H9 (cell line): ENCODE measurements at regions not wholly inside any gene's neighbourhood (a gene's known extent, or its start where the extent isn't known, plus 50 kb on each side); places are given as distances from the start of the nearest gene placed in this dataset.

Experiments used
- DNase-seq: peaks from one replicate; pipeline ENCODE4 v3.0.0-alpha.2; 2017
- H2AFZ ChIP-seq: one replicate; pipeline ENCODE4 v1.6.1; 2013; ENCODE audit warnings: mild to moderate bottlenecking, low read length, control low read depth, moderate library complexity
- H2AK5ac ChIP-seq: 2 replicates; pipeline ENCODE4 v1.6.1; 2013; ENCODE audit warnings: low read length, control low read depth, mixed read lengths; ENCODE audit not compliant: insufficient read length
- H2BK120ac ChIP-seq: one replicate; pipeline ENCODE4 v1.6.1; 2013; ENCODE audit warnings: low read depth, mild to moderate bottlenecking, low read length, control low read depth, inconsistent platforms; ENCODE audit not compliant: poor library complexity, severe bottlenecking
- H2BK12ac ChIP-seq: 2 replicates; pipeline ENCODE4 v1.6.1; 2013; ENCODE audit warnings: low read length, control low read depth, mixed read lengths, low read depth; ENCODE audit not compliant: insufficient read length
- H2BK15ac ChIP-seq: 2 replicates; pipeline ENCODE4 v1.6.1; 2013; ENCODE audit warnings: low read depth, low read length, control low read depth
- H2BK20ac ChIP-seq: one replicate; pipeline ENCODE4 v1.6.1; 2013; ENCODE audit warnings: low read depth, mild to moderate bottlenecking, low read length, control low read depth, inconsistent platforms; ENCODE audit not compliant: poor library complexity, severe bottlenecking
- H2BK5ac ChIP-seq: 2 replicates; pipeline ENCODE4 v1.6.1; 2013; ENCODE audit warnings: low read length, control low read depth, mixed read lengths; ENCODE audit not compliant: insufficient read length
- H3K14ac ChIP-seq: 2 replicates; pipeline ENCODE4 v1.6.1; 2013; ENCODE audit warnings: low read length, control low read depth; ENCODE audit not compliant: insufficient read depth
- H3K18ac ChIP-seq: 2 replicates; pipeline ENCODE4 v1.6.1; 2013; ENCODE audit warnings: low read depth, mild to moderate bottlenecking, mixed read lengths, low read length, control low read depth; ENCODE audit not compliant: insufficient read length
- H3K23ac ChIP-seq: 2 replicates; pipeline ENCODE4 v1.6.1; 2013; ENCODE audit warnings: low read length, control low read depth, mixed read lengths, low read depth; ENCODE audit not compliant: insufficient read length
- H3K23me2 ChIP-seq: 2 replicates; pipeline ENCODE4 v1.6.1; 2013; ENCODE audit warnings: low read depth, mild to moderate bottlenecking, mixed read lengths, low read length, control low read depth; ENCODE audit not compliant: insufficient read length, poor library complexity, severe bottlenecking
- H3K27ac ChIP-seq: 2 replicates; pipeline ENCODE4 v1.5.1; 2013; ENCODE audit warnings: low read length, control low read depth, mixed read lengths, low read depth; ENCODE audit not compliant: insufficient read length
- H3K27me3 ChIP-seq: 2 replicates; pipeline ENCODE4 v1.6.1; 2013; ENCODE audit warnings: low read length, control low read depth, inconsistent platforms; ENCODE audit not compliant: insufficient read depth
- H3K4ac ChIP-seq: 2 replicates; pipeline ENCODE4 v1.6.1; 2013; ENCODE audit warnings: low read depth, mild to moderate bottlenecking, control low read depth, inconsistent platforms, low read length, moderate library complexity
- H3K4me1 ChIP-seq: 2 replicates; pipeline ENCODE4 v1.6.1; 2013; ENCODE audit warnings: low read length, control low read depth, inconsistent platforms; ENCODE audit not compliant: insufficient read depth
- H3K4me2 ChIP-seq: 2 replicates; pipeline ENCODE4 v1.6.1; 2013; ENCODE audit warnings: low read length, control low read depth, mixed read lengths; ENCODE audit not compliant: insufficient read length, insufficient read depth
- H3K56ac ChIP-seq: 2 replicates; pipeline ENCODE4 v1.6.1; 2013; ENCODE audit warnings: low read depth, mild to moderate bottlenecking, mixed read lengths, low read length, control low read depth; ENCODE audit not compliant: insufficient read length
- H3K79me1 ChIP-seq: 2 replicates; pipeline ENCODE4 v1.6.1; 2013; ENCODE audit warnings: low read depth, mild to moderate bottlenecking, moderate library complexity, low read length, control low read depth, inconsistent platforms; ENCODE audit not compliant: insufficient read depth, poor library complexity, severe bottlenecking
- H3K79me2 ChIP-seq: 2 replicates; pipeline ENCODE4 v1.6.1; 2013; ENCODE audit warnings: low read length, control low read depth, inconsistent platforms; ENCODE audit not compliant: insufficient read depth
- H3K9ac ChIP-seq: 2 replicates; pipeline ENCODE4 v1.6.1; 2013; ENCODE audit warnings: low read length, control low read depth, mixed read lengths; ENCODE audit not compliant: insufficient read length; ENCODE audit errors: extremely low read depth
- H3K9me3 ChIP-seq: one replicate; pipeline ENCODE4 v1.6.1; 2013; ENCODE audit warnings: low read depth, low read length, inconsistent platforms; ENCODE audit not compliant: control insufficient read depth
- H3T11ph ChIP-seq: one replicate; pipeline ENCODE4 v1.6.1; 2013; ENCODE audit warnings: mild to moderate bottlenecking, low read length, control low read depth, inconsistent platforms
- H4K20me1 ChIP-seq: one replicate; pipeline ENCODE4 v1.6.1; 2013; ENCODE audit not compliant: control insufficient read depth, insufficient read length, insufficient read depth
- H4K5ac ChIP-seq: 2 replicates; pipeline ENCODE4 v1.6.1; 2013; ENCODE audit warnings: low read depth, mild to moderate bottlenecking, mixed read lengths, low read length, control low read depth; ENCODE audit not compliant: insufficient read length
- H4K8ac ChIP-seq: replicated peaks from 2 replicates; pipeline ENCODE4 v1.6.1; 2013; ENCODE audit warnings: low read length, control low read depth, mixed read lengths, low read depth; ENCODE audit not compliant: insufficient read length
- H4K91ac ChIP-seq: 2 replicates; pipeline ENCODE4 v1.6.1; 2013; ENCODE audit warnings: low read depth, mild to moderate bottlenecking, moderate library complexity, mixed read lengths, low read length, control low read depth; ENCODE audit not compliant: insufficient read length
- H3K27ac Mint-ChIP-seq, 3 experiments: 2 replicates in 2 of 3; 3 replicates in 1 of 3; pipeline ENCODE4 v1.8.0; 2020 to 2021; ENCODE audit warnings: mixed read lengths in 3 of 3, mild to moderate bottlenecking in 1 of 3, moderate library complexity in 1 of 3
- H3K27me3 Mint-ChIP-seq: 2 replicates; pipeline ENCODE4 v1.8.0; 2021; ENCODE audit warnings: low read depth, mild to moderate bottlenecking, moderate library complexity, mixed read lengths
- H3K36me3 Mint-ChIP-seq, 3 experiments: 2 replicates in 2 of 3; 3 replicates in 1 of 3; pipeline ENCODE4 v1.8.0; 2020 to 2021; ENCODE audit warnings: low read depth in 3 of 3, mixed read lengths in 3 of 3; ENCODE audit not compliant: insufficient read depth in 1 of 3
- H3K4me1 Mint-ChIP-seq, 2 experiments: 2 replicates each; pipeline ENCODE4 v1.8.0; 2020; ENCODE audit warnings: mixed read lengths in 2 of 2
- H3K4me3 Mint-ChIP-seq, 2 experiments: 2 replicates in 1 of 2; 3 replicates in 1 of 2; pipeline ENCODE4 v1.8.0; 2020 to 2021; ENCODE audit warnings: mild to moderate bottlenecking in 2 of 2, mixed read lengths in 2 of 2, moderate library complexity in 1 of 2
- H3K9me3 Mint-ChIP-seq, 2 experiments: 2 replicates in 1 of 2; 3 replicates in 1 of 2; pipeline ENCODE4 v1.8.0; 2020; ENCODE audit warnings: mild to moderate bottlenecking in 2 of 2, mixed read lengths in 2 of 2, moderate library complexity in 1 of 2
- WGBS: extraction: QIAGEN DNeasy Blood & Tissue Kit; methylation state at CpG from one replicate; pipeline ENCODE4 v1.1.7; 2013; ENCODE audit warnings: missing lambda C conversion rate, low lambda C conversion rate, mixed read lengths; ENCODE audit not compliant: insufficient read length; ENCODE audit errors: extremely low coverage; 5-methylcytosine and 5-hydroxymethylcytosine counted together
- TF ChIP-seq, protein P1 (sequence below): fragments of 200-600 bp; sonication (generic); conservative IDR thresholded peaks from 3 replicates; pipeline ENCODE4 v1.8.0; 2021; ENCODE audit warnings: antibody characterized with exemption, mild to moderate bottlenecking

- H4K5ac ChIP-seq, result no peak overlapping the region
- H3K18ac ChIP-seq, result no peak overlapping the region
- no peak overlapping the region for H4K91ac ChIP-seq
- H3T11ph ChIP-seq, result no peak overlapping the region
- H2BK120ac ChIP-seq, result no peak overlapping the region
- no peaks in the 10 kb centered on the region for H3K79me2 ChIP-seq
- no peaks in the 10 kb centered on the region for H3K27me3 ChIP-seq
- no CpG with 5 or more reads among the region's 2 CpGs for WGBS
- TF ChIP-seq, protein P1, sequence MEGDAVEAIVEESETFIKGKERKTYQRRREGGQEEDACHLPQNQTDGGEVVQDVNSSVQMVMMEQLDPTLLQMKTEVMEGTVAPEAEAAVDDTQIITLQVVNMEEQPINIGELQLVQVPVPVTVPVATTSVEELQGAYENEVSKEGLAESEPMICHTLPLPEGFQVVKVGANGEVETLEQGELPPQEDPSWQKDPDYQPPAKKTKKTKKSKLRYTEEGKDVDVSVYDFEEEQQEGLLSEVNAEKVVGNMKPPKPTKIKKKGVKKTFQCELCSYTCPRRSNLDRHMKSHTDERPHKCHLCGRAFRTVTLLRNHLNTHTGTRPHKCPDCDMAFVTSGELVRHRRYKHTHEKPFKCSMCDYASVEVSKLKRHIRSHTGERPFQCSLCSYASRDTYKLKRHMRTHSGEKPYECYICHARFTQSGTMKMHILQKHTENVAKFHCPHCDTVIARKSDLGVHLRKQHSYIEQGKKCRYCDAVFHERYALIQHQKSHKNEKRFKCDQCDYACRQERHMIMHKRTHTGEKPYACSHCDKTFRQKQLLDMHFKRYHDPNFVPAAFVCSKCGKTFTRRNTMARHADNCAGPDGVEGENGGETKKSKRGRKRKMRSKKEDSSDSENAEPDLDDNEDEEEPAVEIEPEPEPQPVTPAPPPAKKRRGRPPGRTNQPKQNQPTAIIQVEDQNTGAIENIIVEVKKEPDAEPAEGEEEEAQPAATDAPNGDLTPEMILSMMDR, result no peak
- no peak overlapping the region for H2BK5ac ChIP-seq
- no peaks in the 10 kb centered on the region for H4K20me1 ChIP-seq
- no peak overlapping the region for H3K4me2 ChIP-seq
- H3K79me1 ChIP-seq, result no peaks in the 10 kb centered on the region
- peaks cover 4 to 8% of the 10 kb centered on the region in 2 experiments; a peak in 3 of 4 replicates for H3K4me1 Mint-ChIP-seq
- no peaks in the 10 kb centered on the region for H3K23me2 ChIP-seq
- no peak overlapping the region for H3K4me3 Mint-ChIP-seq
- H3K4me1 ChIP-seq, result no peaks in the 10 kb centered on the region
- DNase-seq, result no peak
- peaks cover 0 to 4% (median 3%) of the 10 kb centered on the region in 3 experiments; a peak in 2 of 7 replicates for H3K36me3 Mint-ChIP-seq
- H2BK15ac ChIP-seq, result no peak overlapping the region
- H3K27ac ChIP-seq, result no peak overlapping the region
- no peak overlapping the region for H3K23ac ChIP-seq
- peaks cover 2 to 5% of the 10 kb centered on the region in 2 experiments; a peak in 4 of 5 replicates for H3K9me3 Mint-ChIP-seq
- no peaks in the 10 kb centered on the region for H3K9me3 ChIP-seq
- peaks cover 12% of the 10 kb centered on the region for H3K27me3 Mint-ChIP-seq
- no peak overlapping the region for H4K8ac ChIP-seq
- H2AK5ac ChIP-seq, result no peak overlapping the region
- no peak overlapping the region for H3K56ac ChIP-seq
- H2BK12ac ChIP-seq, result no peak overlapping the region
- no peak overlapping the region for H2AFZ ChIP-seq
- H3K9ac ChIP-seq, result no peak overlapping the region
- H3K4ac ChIP-seq, result no peak overlapping the region
- H3K27ac Mint-ChIP-seq, result no peak overlapping the region
- H3K14ac ChIP-seq, result no peak overlapping the region
- no peak overlapping the region for H2BK20ac ChIP-seq
Observed at GRCh38 chr2:236796236-236796635, 226.6 kb downstream of the ACKR3 start.
